A549 (cell line): ENCODE measurements at regions not wholly inside any gene's neighbourhood (a gene's known extent, or its start where the extent isn't known, plus 50 kb on each side); places are given as distances from the start of the nearest gene placed in this dataset.

Experiments
- ATAC-seq, 2 experiments: fragments of 200-7000 bp in 1 of 2; fragments of >200 bp in 1 of 2; cut with Nextera tagmentation in 1 of 2; cut with Tn5 transposase in 1 of 2; 3 replicates each; pipeline versions ENCODE4 v1.8.0 to v1.9.1; 2018 to 2020; ENCODE audit warnings: mild to moderate bottlenecking in 1 of 2, moderate library complexity in 1 of 2
- CTCF ChIA-PET: fragments of 300-600 bp; sonication (Branson Sonifier 250); formaldehyde crosslinking; extraction: SDS; loops from one replicate; lab custom pipeline; 2021; ENCODE audit warnings: antibody characterized with exemption, inconsistent platforms; lab: Yijun Ruan, JAX
- POLR2A ChIA-PET: fragments of 350-600 bp; formaldehyde crosslinking; extraction: SDS; loops from one replicate; lab custom pipeline; 2021; ENCODE audit warnings: antibody characterized with exemption, inconsistent platforms; lab: Yijun Ruan, JAX
- DNase-seq, 2 experiments: peaks; one replicate each; pipeline versions ENCODE4 v3.0.0 to v3.0.0-alpha.2; 2011 to 2016; ENCODE audit warnings: low read depth in 1 of 2, low spot score in 1 of 2
- FAIRE-seq: peaks from 2 replicates; lab custom pipeline; 2011; peaks lifted over from hg19 to GRCh38; lab: Jason Lieb, UNC
- H3K27ac ChIP-seq, 2 experiments: fragments of >200 bp; sonication (Bioruptor Twin); formaldehyde crosslinking; 3 replicates each; pipeline ENCODE4 v1.5.1; 2016 to 2017
- H3K4me1 ChIP-seq: fragments of >200 bp; sonication (Bioruptor Twin); formaldehyde crosslinking; 3 replicates; pipeline ENCODE4 v1.6.1; 2016
- H3K4me2 ChIP-seq: fragments of >200 bp; sonication (Bioruptor Twin); formaldehyde crosslinking; 3 replicates; pipeline ENCODE4 v1.6.1; 2016
- H3K4me3 ChIP-seq: fragments of >200 bp; sonication (Bioruptor Twin); formaldehyde crosslinking; 3 replicates; pipeline ENCODE4 v1.5.1; 2016
- H3K9me3 ChIP-seq: fragments of >200 bp; sonication (Bioruptor Twin); formaldehyde crosslinking; 3 replicates; pipeline ENCODE4 v1.6.1; 2016
- CHD2 ChIP-seq: fragments of 150-350 bp; IDR thresholded peaks from 2 replicates; pipeline ENCODE4 v1.6.1; 2014; ENCODE audit warnings: low read length; ENCODE audit not compliant: partially characterized antibody
- CHD4 ChIP-seq: fragments of 200-600 bp; sonication (generic); IDR thresholded peaks from 2 replicates; pipeline ENCODE4 v1.6.1; 2016; ENCODE audit warnings: antibody characterized with exemption, mild to moderate bottlenecking, borderline replicate concordance
- CTCF ChIP-seq: fragments of >200 bp; sonication (Bioruptor Twin); formaldehyde crosslinking; IDR thresholded peaks from 3 replicates; pipeline ENCODE4 v1.5.1; 2016
- EHMT2 ChIP-seq: fragments of 200-600 bp; sonication (generic); IDR thresholded peaks from 2 replicates; pipeline ENCODE4 v1.6.1; 2016; ENCODE audit warnings: antibody characterized with exemption, low read depth, mild to moderate bottlenecking, moderate library complexity
- ELK1 ChIP-seq: fragments of 150-350 bp; IDR thresholded peaks from 2 replicates; pipeline ENCODE4 v1.6.1; 2014; ENCODE audit warnings: low read depth, mild to moderate bottlenecking, low read length
- FOSB ChIP-seq: fragments of 250-450 bp; sonication (Bioruptor Pico); IDR thresholded peaks from 2 replicates; pipeline ENCODE4 v1.5.0; 2020; ENCODE audit warnings: mild to moderate bottlenecking, moderate library complexity
- HES2 ChIP-seq: fragments of >200 bp; sonication (Bioruptor Twin); formaldehyde crosslinking; IDR thresholded peaks from 2 replicates; pipeline ENCODE4 v1.6.1; 2016
- HEYL ChIP-seq: fragments of 250-450 bp; sonication (Bioruptor Pico); IDR thresholded peaks from 2 replicates; pipeline ENCODE4 v1.8.0; 2021; ENCODE audit warnings: mild to moderate bottlenecking, moderate library complexity
- HMGXB4 ChIP-seq: fragments of 250-450 bp; sonication (Bioruptor Pico); IDR thresholded peaks from 2 replicates; pipeline ENCODE4 v1.5.0; 2021; ENCODE audit warnings: mild to moderate bottlenecking, moderate library complexity, borderline replicate concordance
- JUN ChIP-seq, 2 experiments: fragments of >200 bp; sonication (Bioruptor Twin); formaldehyde crosslinking; IDR thresholded peaks; 2 replicates in 1 of 2; 3 replicates in 1 of 2; pipeline ENCODE4 v1.6.1; 2016 to 2017
- MAFK ChIP-seq: fragments of 450-650 bp; IDR thresholded peaks from 2 replicates; pipeline ENCODE4 v1.6.1; 2014; ENCODE audit not compliant: partially characterized antibody
- MAX ChIP-seq: IDR thresholded peaks from 2 replicates; pipeline ENCODE4 v1.6.1; 2012
- NFE2L2 ChIP-seq: fragments of 150-350 bp; conservative IDR thresholded peaks from 2 replicates; pipeline ENCODE4 v1.6.1; 2014; ENCODE audit warnings: low read length
- NPAS2 ChIP-seq: fragments of 250-450 bp; sonication (Bioruptor Pico); IDR thresholded peaks from 2 replicates; pipeline ENCODE4 v1.8.0; 2022; ENCODE audit warnings: mild to moderate bottlenecking, moderate library complexity, borderline replicate concordance
- NR3C1 ChIP-seq: fragments of >200 bp; sonication (Bioruptor Twin); formaldehyde crosslinking; IDR thresholded peaks from 3 replicates; pipeline ENCODE4 v1.6.1; 2017
- PBX3 ChIP-seq: IDR thresholded peaks from 2 replicates; pipeline ENCODE4 v1.6.1; 2012
- POLR2AphosphoS2 ChIP-seq: conservative IDR thresholded peaks from 2 replicates; pipeline ENCODE4 v1.6.1; 2012; ENCODE audit warnings: low read length, improper control_type of control experiment, inconsistent platforms
- RAD21 ChIP-seq, 2 experiments: fragments of >200 bp in 1 of 2; sonication (Bioruptor Twin) in 1 of 2; formaldehyde crosslinking in 1 of 2; IDR thresholded peaks in 1 of 2; conservative IDR thresholded peaks in 1 of 2; 2 replicates in 1 of 2; 3 replicates in 1 of 2; pipeline ENCODE4 v1.6.1; 2012 to 2018; ENCODE audit warnings: inconsistent platforms in 1 of 2
- RARB ChIP-seq: fragments of 250-450 bp; sonication (Bioruptor Pico); IDR thresholded peaks from 2 replicates; pipeline ENCODE4 v1.8.0; 2021; ENCODE audit warnings: mild to moderate bottlenecking, moderate library complexity
- RCOR1 ChIP-seq: fragments of 150-350 bp; IDR thresholded peaks from 2 replicates; pipeline ENCODE4 v1.6.1; 2014; ENCODE audit warnings: antibody characterized with exemption, low read length, low read depth
- RNF2 ChIP-seq: fragments of 200-600 bp; sonication (generic); IDR thresholded peaks from 2 replicates; pipeline ENCODE4 v1.6.1; 2016; ENCODE audit warnings: low read depth, mild to moderate bottlenecking, antibody characterized with exemption, moderate library complexity, borderline replicate concordance
- SMC3 ChIP-seq: fragments of >200 bp; sonication (Bioruptor Twin); formaldehyde crosslinking; IDR thresholded peaks from 3 replicates; pipeline ENCODE4 v1.6.1; 2018; ENCODE audit warnings: inconsistent platforms
- SREBF2 ChIP-seq: fragments of 450-650 bp; IDR thresholded peaks from 2 replicates; pipeline ENCODE4 v1.6.1; 2014; ENCODE audit warnings: mild to moderate bottlenecking, moderate library complexity
- USF2 ChIP-seq: fragments of 450-650 bp; IDR thresholded peaks from 2 replicates; pipeline ENCODE4 v1.6.1; 2014; ENCODE audit warnings: antibody characterized with exemption
- ZC3H11A ChIP-seq: fragments of 450-650 bp; IDR thresholded peaks from 2 replicates; pipeline ENCODE4 v1.6.1; 2014; ENCODE audit warnings: antibody characterized with exemption, mild to moderate bottlenecking
- ZFP36 ChIP-seq: fragments of 450-650 bp; IDR thresholded peaks from 2 replicates; pipeline ENCODE4 v1.6.1; 2014; ENCODE audit warnings: borderline replicate concordance; ENCODE audit not compliant: partially characterized antibody
- WGBS: methylation state at CpG from one replicate; pipeline ENCODE4 v1.1.6; 2017; ENCODE audit errors: missing lambda C conversion rate; 5-methylcytosine and 5-hydroxymethylcytosine counted together

- ChIA-PET POLR2A (no interaction called here), CTCF (no interaction called here)
- Histone ChIP-seq H3K4me2 (no peak overlapping the region), H3K9me3 (peaks cover 2% of the 10 kb centered on the region; the same call in 1 of the 3 replicates), H3K27ac (no peak overlapping the region), H3K4me1 (no peaks in the 10 kb centered on the region), H3K4me3 (no peak overlapping the region)
- ATAC-seq = no peak
- no peak for DNase-seq
- TF ChIP-seq CTCF (no peak), HES2 (no peak), ELK1 (no peak), CHD4 (no peak), HEYL (CRISPR knock-in tag) (no peak), HMGXB4 (CRISPR knock-in tag) (no peak), PBX3 (no peak), RARB (CRISPR knock-in tag) (no peak), JUN (IDR thresholded peaks at IDR 0.05) (no peak)
- FAIRE-seq = no peak
- whole genome bisulfite sequencing = 11% methylated on average over 4 of the region's 4 CpGs
These were observed 113.3 kb upstream of the FAT3 start for GRCh38 chr11:92111287-92111686.

- no peak for DNase-seq
- ATAC-seq = no peak
- 72% methylated on average over 1 of the region's 1 CpG for WGBS
- no peak for FAIRE-seq
- H3K9me3 ChIP-seq = peaks cover 2% of the 10 kb centered on the region; the same call in 1 of the 3 replicates
- H3K4me1 ChIP-seq = no peaks in the 10 kb centered on the region
- H3K4me2 ChIP-seq = no peak overlapping the region
- ChIA-PET CTCF (no interaction called here), POLR2A (no interaction called here)
- no peak overlapping the region for H3K27ac ChIP-seq
- no peak for TF ChIP-seq USF2
- H3K4me3 ChIP-seq = no peak overlapping the region
These were observed 115.2 kb upstream of the FAT3 start for GRCh38 chr11:92109466-92109865.

GRCh38 chr11:92107331-92107730 lies 117.3 kb upstream of the FAT3 start:
- CTCF ChIA-PET = no interaction called here
- Histone ChIP-seq H3K9me3 (no peaks in the 10 kb centered on the region), H3K4me1 (no peaks in the 10 kb centered on the region), H3K4me2 (no peak overlapping the region), H3K27ac (no peak overlapping the region), H3K4me3 (no peak overlapping the region)
- ATAC-seq (no peak), DNase-seq (no peak), FAIRE-seq (no peak)
- TF ChIP-seq EHMT2 (no peak), ZC3H11A (no peak), RARB (CRISPR knock-in tag) (no peak), NR3C1 (no peak), MAFK (no peak), RCOR1 (no peak), RAD21 (conservative IDR thresholded peaks at IDR 0.05 in 1 of 2, IDR thresholded peaks at IDR 0.05 in 1 of 2) (no peak), SMC3 (no peak), ZFP36 (no peak), FOSB (CRISPR knock-in tag) (no peak), CHD2 (no peak), RNF2 (no peak), POLR2AphosphoS2 (no peak), SREBF2 (no peak), NFE2L2 (no peak), NPAS2 (no peak), MAX (no peak)
- 38% methylated on average over 5 of the region's 5 CpGs for WGBS
- POLR2A ChIA-PET = no interaction called here
